Esophagus squamous epithelium (tissue), 5 donors: ENCODE measurements at regions not wholly inside any gene's neighbourhood (a gene's known extent, or its start where the extent isn't known, plus 50 kb on each side); places are given as distances from the start of the nearest gene placed in this dataset.

Experiments used
- DNase-seq: peaks from one replicate; lab custom pipeline; 2025; lab: John Stamatoyannopoulos, UW
- H3K27ac ChIP-seq, 4 donors: fragments of 200-600 bp; sonication (generic); one replicate each; pipeline ENCODE4 v1.5.1; 2016 to 2019; ENCODE audit warnings: mild to moderate bottlenecking in 1 of 4
- H3K27me3 ChIP-seq, 4 donors: fragments of 200-600 bp; sonication (generic); 1 replicate in 3 of 4; 2 replicates in 1 of 4; pipeline versions ENCODE4 v1.5.1 to v1.6.0; 2017 to 2021; ENCODE audit warnings: antibody characterized with exemption in 1 of 4
- H3K36me3 ChIP-seq, 3 donors: fragments of 200-600 bp; sonication (generic); one replicate each; pipeline ENCODE4 v1.5.1; 2016 to 2019
- H3K4me1 ChIP-seq, 3 donors: fragments of 200-600 bp; sonication (generic); one replicate each; pipeline ENCODE4 v1.5.1; 2017 to 2019
- H3K4me3 ChIP-seq, 4 donors: fragments of 200-600 bp; sonication (generic); 1 replicate in 3 of 4; 2 replicates in 1 of 4; pipeline ENCODE4 v1.5.1; 2016 to 2019; ENCODE audit warnings: mild to moderate bottlenecking in 2 of 4, moderate library complexity in 1 of 4
- H3K9me3 ChIP-seq, 3 donors: fragments of 200-600 bp; sonication (generic); one replicate each; pipeline ENCODE4 v1.5.1; 2016 to 2019
- POLR2A ChIP-seq, 4 donors: fragments of 450-650 bp; IDR thresholded peaks; one replicate each; pipeline ENCODE4 v1.6.1; 2017; ENCODE audit warnings: antibody characterized with exemption in 4 of 4, mild to moderate bottlenecking in 4 of 4, moderate library complexity in 3 of 4
- WGBS, 2 donors: methylation state at CpG; one replicate each; pipeline ENCODE4 v1.1.5; 2018; 5-methylcytosine and 5-hydroxymethylcytosine counted together
- intact Hi-C: fragments of 100-400 bp; cut with DNase I; formaldehyde crosslinking; loops from one replicate; pipeline ENCODE4 v1.15.0; 2022
- TF ChIP-seq, protein P1 (sequence below), 6 experiments: fragments of 450-650 bp in 4 of 6; fragments of 200-600 bp in 2 of 6; sonication (generic) in 2 of 6; IDR thresholded peaks; one replicate each; pipeline ENCODE4 v1.5.1; 2016 to 2019; ENCODE audit warnings: antibody characterized with exemption in 6 of 6, mild to moderate bottlenecking in 4 of 6, moderate library complexity in 4 of 6
- donor health status: DM: yes; HTN: yes; CAD: no.

DNA sequence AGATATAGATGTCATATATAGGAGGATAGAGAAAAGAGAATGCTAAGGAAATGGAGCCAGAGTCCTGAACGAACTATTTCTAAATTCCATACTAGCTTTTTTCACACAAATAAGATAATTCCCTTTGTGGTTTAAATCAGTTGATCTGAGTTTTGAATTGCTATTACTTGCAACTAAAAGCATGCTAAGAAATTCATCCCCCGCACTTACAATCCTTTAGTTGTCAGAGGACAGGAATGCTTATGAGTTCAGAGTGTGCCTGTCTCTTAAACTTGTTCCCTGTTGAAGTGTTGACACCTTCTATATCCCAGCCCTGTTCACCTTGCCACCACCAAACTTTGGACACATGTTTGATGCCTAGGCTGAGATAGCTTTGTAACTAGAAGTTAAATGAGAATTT is 406.2 kb downstream of the METTL15 start:
- WGBS, 2 donors: 89 to 91% methylated on average over 2 of the region's 2 CpGs
- no peak for TF ChIP-seq POLR2A (IDR thresholded peaks at IDR 0.05)
- intact Hi-C loops: no loop called here

DNA sequence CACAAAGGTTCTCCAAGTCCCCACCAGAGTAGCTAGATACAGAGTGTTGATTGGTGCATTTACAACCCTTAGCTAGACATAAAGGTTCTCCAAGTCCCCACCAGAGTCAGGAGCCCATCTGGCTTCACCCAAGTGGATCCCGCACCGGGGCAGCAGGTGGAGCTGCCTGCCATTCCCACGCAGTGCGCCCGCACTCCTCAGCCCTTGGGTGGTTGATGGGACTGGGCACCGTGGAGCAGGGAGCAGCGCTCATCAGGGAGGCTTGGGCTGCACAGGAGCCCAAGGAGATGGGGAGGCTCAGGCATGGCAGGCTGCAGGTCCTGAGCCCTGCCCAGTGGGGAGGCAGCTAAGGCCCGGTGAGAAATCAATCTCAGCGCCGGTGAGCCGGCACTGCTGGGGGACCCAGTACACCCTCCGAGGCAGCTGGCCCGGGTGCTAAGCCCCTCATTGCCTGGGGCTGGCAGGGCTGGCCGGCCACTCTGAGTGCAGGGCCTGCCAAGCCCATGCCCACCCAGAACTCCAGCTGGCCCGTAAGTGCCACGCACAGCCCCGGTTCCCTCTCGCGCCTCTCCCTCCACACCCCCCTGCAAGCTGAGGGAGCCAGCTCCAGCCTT is 404.1 kb downstream of the METTL15 start:
- H3K27ac ChIP-seq: no peak overlapping the region
- no peak for TF ChIP-seq POLR2A (IDR thresholded peaks at IDR 0.05)
- TF ChIP-seq, protein P1, sequence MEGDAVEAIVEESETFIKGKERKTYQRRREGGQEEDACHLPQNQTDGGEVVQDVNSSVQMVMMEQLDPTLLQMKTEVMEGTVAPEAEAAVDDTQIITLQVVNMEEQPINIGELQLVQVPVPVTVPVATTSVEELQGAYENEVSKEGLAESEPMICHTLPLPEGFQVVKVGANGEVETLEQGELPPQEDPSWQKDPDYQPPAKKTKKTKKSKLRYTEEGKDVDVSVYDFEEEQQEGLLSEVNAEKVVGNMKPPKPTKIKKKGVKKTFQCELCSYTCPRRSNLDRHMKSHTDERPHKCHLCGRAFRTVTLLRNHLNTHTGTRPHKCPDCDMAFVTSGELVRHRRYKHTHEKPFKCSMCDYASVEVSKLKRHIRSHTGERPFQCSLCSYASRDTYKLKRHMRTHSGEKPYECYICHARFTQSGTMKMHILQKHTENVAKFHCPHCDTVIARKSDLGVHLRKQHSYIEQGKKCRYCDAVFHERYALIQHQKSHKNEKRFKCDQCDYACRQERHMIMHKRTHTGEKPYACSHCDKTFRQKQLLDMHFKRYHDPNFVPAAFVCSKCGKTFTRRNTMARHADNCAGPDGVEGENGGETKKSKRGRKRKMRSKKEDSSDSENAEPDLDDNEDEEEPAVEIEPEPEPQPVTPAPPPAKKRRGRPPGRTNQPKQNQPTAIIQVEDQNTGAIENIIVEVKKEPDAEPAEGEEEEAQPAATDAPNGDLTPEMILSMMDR (IDR thresholded peaks at IDR 0.05): no peak
- no peaks in the 10 kb centered on the region for H3K27me3 ChIP-seq
- intact Hi-C loops: no loop called here
- no peaks in the 10 kb centered on the region for H3K4me1 ChIP-seq
- H3K36me3 ChIP-seq: no peaks in the 10 kb centered on the region
- DNase-seq: no peak
- WGBS, 2 donors: 100% methylated on average over 1 of the region's 19 CpGs; no CpG with 5 or more reads in 1 of the 2 donors
- no peak overlapping the region for H3K4me3 ChIP-seq
- H3K9me3 ChIP-seq: no peaks in the 10 kb centered on the region

More for the DNA sequence above, 406.2 kb downstream of the METTL15 start:
- no peaks in the 10 kb centered on the region for H3K36me3 ChIP-seq
- H3K27ac ChIP-seq: no peak overlapping the region
- H3K4me3 ChIP-seq: no peak overlapping the region
- no peaks in the 10 kb centered on the region for H3K4me1 ChIP-seq
- H3K27me3 ChIP-seq: no peaks in the 10 kb centered on the region
- no peak for DNase-seq
- no peaks in the 10 kb centered on the region for H3K9me3 ChIP-seq

DNA sequence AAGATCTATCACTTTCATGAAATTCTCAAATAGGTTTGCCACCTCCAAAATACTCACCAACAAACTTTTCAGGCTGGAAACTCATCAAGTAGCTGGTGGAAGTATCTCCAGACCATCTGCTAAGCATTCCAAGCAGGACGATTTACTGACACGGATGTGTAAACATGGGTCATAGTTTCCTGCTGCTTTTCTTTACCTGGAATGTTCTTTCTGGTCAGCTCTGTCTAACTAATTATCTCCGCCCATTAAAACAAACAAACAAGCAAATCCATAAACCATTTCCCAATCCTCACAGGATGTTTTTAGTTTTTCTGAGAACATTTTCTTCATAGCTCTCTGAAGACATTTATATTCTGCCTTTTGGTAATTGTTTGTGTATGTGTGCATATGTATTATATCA is 397.0 kb downstream of the METTL15 start:
- TF ChIP-seq POLR2A (IDR thresholded peaks at IDR 0.05): no peak
- TF ChIP-seq, protein P1 (IDR thresholded peaks at IDR 0.05): no peak
- Histone ChIP-seq H3K4me1 (no peaks in the 10 kb centered on the region), H3K36me3 (no peaks in the 10 kb centered on the region), H3K27ac (no peak overlapping the region), H3K9me3 (no peaks in the 10 kb centered on the region), H3K27me3 (no peaks in the 10 kb centered on the region), H3K4me3 (no peak overlapping the region)
- no peak for DNase-seq
- WGBS, 2 donors: 67 to 76% methylated on average over 3 of the region's 3 CpGs
- intact Hi-C loops: no loop called here

DNA sequence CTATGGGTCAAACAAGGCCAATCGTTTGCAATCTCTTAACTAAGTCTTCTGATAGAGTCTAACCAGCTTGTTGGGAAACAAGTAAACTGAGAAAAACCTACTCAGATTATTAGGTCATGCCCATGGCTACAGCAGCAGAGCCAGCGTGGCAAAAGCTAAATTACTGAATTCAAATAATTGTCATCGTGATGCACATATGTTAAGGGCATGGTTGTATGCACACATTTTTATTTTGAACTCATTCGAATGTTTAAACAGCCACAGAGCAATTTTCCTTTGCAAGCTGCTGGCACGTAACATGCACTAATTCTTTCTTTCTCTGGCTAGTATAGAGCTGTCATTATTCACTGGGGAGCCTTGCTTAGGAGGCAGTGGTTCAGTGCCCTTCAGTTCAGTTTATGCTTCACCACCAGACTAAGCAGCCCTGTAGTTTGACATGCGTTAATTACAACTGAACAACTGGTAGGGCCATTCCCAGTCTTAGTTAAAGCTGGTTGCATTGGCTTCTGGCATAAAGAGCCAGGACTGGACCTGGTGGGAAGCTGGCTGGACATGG is 396.4 kb downstream of the METTL15 start:
- Histone ChIP-seq H3K27ac (no peak overlapping the region), H3K9me3 (no peaks in the 10 kb centered on the region), H3K27me3 (no peaks in the 10 kb centered on the region), H3K4me1 (no peaks in the 10 kb centered on the region), H3K4me3 (no peak overlapping the region), H3K36me3 (no peaks in the 10 kb centered on the region)
- DNase-seq: no peak
- WGBS, 2 donors: 52 to 60% methylated on average over 6 of the region's 6 CpGs
- intact Hi-C loops: no loop called here
- no peak for TF ChIP-seq POLR2A (IDR thresholded peaks at IDR 0.05)
- TF ChIP-seq, protein P1 (IDR thresholded peaks at IDR 0.05): no peak

DNA sequence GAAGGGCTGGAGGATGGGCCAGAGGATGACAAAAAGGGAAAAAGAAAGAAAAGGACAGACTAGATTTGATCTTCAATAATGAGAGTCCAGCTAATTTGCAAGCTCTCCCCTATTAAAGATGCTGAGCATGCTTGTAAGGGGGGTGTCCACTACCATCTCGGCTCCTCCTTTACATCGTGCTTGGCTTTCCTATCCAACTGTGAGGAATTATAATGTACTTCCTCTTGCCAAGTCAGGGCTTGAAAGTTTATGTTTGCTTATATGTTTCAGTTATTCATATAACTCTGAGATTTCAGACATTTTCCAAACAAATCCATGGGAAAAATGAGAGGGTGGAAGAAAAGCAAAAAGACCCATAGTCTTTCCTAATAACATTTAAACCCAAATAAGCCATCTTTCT is 387.1 kb downstream of the METTL15 start:
- intact Hi-C loops: no loop called here
- H3K4me3 ChIP-seq: no peak overlapping the region
- no peak for TF ChIP-seq POLR2A (IDR thresholded peaks at IDR 0.05)
- TF ChIP-seq, protein P1 (IDR thresholded peaks at IDR 0.05): no peak
- no peaks in the 10 kb centered on the region for H3K36me3 ChIP-seq
- no peaks in the 10 kb centered on the region for H3K9me3 ChIP-seq
- no peak overlapping the region for H3K27ac ChIP-seq
- no peaks in the 10 kb centered on the region for H3K4me1 ChIP-seq
- no peaks in the 10 kb centered on the region for H3K27me3 ChIP-seq
- WGBS, 2 donors: 34 to 52% methylated on average over 2 of the region's 2 CpGs
- DNase-seq: no peak
